Activated T-helper 1 cell treated with anti-CD3 and anti-CD28 coated beads, Interleukin-2, amount 50 U/mL, for 16 hours (primary cell): ENCODE measurements at regions not wholly inside any gene's neighbourhood (a gene's known extent, or its start where the extent isn't known, plus 50 kb on each side); places are given as distances from the start of the nearest gene placed in this dataset.
"Not testable (repeated sequence)": the region's sequence is repeated elsewhere in the genome, so short reads cannot be mapped to it uniquely, and the experiment has no call there.

ENCODE experiments used
- DNase-seq, 2 donors: peaks; one replicate each; pipeline ENCODE4 v3.0.0-alpha.2; 2020; ENCODE audit warnings: low read depth in 1 of 2, low spot score in 1 of 2

DNA sequence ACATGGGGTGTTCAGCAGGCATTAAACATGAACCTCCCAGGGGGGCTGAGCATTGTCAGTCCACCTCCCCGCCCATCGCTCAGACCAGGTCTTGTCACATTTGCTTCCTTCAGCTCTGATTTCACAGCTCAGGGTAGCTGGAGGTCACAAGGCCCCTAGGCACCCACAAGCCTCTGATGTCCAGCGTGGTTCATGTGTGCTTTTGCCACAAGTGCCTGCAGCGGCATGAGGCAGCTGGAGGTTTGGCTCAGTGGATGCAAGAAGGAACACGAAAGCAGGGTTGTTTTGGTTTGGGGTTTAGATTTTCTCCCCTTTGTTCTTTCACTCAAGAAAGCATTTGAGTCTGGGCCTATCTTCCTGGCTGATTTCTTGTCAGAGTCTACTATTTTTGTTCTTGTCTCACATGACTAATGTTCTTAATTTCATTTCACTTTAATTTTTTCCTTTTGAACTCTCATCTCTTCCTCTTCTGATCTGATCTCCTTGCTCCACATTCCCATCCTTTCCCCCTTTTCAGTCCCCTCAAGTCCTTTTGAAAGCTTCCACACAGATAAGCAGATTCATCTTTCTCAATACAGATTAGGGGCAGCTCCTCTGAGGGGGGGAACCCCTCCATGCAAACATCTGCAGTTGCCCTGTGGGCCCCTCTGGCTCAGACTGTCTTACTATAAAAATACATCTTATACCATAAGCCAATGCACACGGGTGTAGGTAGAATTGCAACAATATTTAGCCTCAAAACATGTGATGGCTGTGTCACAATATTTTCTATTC, 68.1 kb upstream of the CEP85L start:
- no peak for DNase-seq

DNA sequence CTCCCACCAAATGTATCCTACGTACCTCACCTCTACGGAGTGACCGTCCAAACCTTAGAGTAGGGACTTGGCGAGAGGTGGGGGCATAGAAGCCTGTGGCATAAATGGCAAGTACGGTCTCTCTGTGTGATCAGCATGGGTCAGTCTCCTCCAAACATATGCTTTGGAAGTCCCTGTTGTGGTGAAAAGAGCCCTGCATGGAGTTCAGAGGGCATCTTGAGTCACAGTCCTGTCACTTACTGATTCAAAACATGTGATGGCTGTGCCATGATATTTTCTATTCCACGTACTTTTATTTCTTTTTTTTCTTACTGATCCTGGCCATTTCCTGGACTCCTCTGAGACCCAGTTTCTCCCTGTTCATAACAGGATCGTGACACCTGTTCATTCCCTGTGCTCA, 67.5 kb upstream of the CEP85L start:
- no peak for DNase-seq

DNA sequence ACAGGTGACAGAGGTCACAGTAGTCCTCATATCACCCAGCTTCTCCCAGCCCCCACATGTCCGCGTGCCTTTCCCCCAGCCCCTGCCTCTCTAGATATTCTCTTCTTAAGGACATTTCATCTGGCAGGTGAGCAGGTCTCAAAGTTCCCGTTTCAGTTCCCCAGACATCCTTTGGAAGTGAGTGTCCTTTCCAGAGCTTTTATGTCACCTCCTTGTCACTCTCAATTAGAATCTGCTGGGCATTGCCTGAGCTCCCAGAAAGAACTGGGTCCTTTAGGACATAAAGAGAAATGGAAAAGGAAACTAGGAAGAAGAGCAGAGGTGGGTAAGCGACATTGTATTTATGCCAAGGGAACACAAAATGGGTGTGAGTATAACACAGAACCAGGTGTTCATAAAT, 66.9 kb upstream of the CEP85L start:
- no peak for DNase-seq

DNA sequence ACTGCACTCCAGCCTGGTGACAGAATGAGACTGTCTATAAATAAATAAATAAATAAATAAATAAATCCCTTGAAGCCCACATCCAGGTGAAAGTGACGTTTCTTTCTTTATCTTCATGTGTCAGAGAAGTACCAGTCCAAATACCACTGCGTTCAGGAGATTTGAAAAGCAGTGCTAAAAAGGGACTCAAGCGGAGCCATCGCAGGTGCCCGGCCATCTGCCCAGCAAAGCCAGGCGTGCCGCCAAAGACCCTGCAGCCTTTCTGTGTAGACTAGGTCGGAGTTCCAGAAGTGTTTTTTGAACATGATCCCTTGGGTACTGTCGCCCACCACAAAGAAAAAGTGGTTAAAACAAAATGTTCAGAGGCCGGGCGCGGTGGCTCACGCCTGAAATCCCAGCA, 65.7 kb upstream of the CEP85L start:
- no peak for DNase-seq

DNA sequence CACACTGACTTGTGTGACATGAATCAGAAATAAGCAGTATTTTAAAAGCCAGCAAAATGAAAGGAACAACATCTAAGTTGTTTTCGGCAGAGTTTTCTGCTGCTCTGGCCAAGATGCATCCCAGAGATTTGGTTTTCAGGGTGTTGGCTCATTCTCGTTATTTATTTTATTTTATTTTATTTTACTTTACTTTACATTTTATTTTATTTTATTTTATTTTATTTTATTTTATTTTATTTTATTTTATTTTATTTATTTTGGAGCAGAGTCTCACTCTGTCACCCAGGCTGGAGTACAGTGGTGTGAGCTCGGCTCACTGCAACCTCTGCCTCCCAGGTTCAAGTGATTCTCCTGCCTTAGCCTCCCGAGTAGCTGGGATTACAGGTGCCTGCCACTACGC, 64.5 kb upstream of the CEP85L start:
- not testable (repeated sequence) for DNase-seq

DNA sequence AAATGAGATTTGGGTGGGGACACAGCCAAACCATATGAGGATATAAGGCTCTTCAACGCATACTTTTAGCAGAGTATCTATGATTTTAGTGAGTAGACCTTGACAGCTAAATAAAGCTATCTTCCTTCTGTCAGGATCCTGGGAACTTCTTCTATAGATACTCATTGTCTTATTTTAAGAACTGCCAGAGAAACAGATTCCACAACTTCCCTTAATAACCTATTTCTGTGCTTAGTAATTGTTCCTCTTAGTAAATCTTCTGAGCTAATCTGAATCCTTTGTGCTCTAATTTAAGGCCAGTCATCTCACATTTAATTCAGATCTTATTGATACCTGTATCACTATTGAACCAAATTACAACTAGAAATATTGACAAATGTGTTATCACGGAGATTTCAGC, 64.0 kb upstream of the CEP85L start:
- no peak for DNase-seq

DNA sequence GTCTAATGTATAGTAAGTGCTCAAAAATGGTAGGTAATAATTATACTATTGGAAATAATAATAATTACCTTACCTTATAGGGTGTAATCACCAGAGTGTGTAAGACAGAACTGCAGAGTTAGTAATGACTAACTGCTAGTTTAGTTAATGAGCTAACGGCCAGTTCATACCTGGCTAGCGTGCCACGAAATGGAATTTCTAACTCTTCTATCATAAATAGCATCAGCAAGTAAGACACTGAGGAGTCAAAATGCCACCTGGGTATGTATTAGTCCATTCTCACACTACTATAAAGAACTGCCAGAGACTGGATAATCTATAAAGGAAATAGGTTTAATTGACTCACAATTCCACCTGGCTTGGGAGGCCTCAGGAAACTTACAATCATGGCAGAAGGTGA, 63.4 kb upstream of the CEP85L start:
- DNase-seq: no peak

DNA sequence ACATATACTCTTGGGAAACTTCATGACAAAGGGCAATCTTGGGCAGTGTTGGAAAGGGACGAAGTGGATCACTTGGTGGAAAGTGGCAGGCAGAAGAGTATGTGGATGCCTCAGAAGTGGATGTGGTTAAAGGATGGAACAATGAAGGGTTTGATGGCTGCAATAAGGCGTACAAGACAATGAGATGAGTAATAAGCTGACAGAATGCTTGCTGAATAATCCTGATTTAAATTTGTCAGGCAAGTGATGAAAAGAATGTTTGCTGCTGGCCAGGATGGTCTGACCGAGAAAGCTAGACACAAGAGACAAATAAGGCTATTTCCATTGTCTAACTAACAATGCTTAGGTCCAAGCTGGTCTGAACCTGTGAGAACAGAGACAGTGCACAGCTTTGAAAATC, 61.6 kb upstream of the CEP85L start:
- DNase-seq: no peak

DNA sequence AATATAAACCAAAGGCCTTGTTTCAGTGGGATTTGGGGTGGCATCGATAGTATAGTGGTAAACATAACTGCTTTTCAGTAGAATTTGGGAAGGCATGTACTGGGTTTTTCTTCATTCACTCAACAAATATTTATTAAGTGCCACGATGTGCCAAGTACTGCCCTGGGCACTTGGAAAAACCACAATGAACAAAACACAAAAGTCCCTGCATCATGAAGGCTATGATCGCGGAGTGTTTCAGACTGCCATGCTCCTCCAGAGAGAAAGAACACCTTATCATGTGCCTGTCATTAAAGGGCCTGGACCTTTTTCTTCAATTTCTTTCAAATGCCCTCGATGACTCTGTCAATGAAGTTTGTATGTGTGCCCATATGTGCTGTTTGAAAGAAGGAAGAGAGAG, 59.2 kb upstream of the CEP85L start:
- no peak for DNase-seq

DNA sequence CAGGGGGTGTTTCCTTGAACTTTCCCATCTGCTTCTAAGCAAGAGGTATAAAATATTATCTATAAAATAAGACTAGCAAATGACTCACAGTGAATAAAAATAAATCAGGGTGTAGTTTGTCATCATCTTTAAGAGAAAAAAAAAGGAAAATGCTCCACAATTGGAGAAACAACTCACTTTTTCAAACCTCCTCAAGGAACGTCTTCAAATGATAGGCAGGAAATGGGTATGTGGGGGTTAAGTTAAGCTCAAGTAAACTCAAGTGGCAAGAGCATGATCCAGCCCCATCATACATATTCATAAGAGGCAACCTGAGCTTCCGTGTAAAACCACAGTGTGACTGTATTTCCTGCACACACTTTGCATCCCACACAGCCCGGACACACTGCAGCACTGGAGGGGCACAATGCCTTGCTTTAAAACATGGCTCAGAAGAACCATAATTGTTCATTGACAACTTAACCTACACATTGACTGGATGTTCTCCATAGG, 58.5 kb upstream of the CEP85L start:
- peak; percentile 34 to 54 for DNase-seq

DNA sequence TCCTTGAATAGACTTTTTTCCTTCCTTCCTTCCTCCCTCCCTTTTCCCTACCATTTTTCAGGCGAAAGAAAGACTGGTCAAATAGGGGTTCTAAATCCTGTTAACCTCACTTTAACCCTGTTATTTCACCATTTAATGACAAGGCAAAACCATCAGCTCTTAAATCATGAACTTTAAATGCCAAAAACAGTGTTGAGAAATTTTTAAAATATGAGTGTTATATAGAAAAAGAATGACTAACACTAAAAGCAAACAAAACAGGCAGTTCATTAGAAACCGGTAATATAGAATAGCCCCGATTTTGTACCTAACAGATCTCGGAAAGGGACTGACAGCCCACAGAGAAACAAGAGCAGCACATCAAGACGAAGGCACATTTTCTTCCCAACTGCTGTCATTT, 57.4 kb upstream of the CEP85L start:
- no peak for DNase-seq

DNA sequence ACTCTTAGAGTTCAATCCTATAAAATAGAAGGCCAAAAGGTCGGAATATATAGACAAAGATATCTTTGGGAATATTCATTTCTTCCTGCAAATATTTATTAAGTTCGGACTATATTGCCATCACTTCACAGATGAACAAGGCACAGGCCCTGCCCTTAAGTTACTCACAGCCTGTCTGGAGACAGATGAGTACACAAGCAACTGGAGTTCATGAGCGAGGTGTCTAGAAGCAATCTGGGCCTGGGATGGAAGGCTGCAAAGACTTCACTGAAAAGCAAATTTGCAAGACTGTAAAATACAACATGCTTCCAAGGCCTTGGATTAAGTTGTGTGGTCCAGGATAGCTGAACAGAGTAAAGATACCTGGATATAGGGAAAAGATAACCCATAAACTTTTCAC, 56.7 kb upstream of the CEP85L start:
- no peak for DNase-seq

DNA sequence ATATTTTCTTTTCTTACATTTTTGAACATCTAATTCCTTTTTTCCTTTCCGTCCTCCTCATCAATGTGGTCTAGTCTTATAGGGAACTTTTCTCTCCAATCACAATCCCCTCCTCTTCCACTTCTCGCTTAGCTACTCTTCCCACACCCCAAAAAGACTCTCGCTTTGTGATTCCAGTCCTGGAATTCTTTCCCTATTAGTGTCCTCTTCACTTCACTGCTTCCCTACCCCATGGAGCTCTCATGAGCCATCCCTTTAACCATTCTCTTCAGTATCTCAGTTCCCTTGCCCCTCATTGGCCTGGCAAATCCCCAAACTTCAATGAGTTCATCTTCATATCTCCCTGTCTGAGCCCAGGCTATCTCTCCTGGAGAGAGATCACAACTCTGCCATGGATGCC, 55.3 kb upstream of the CEP85L start:
- DNase-seq: no peak

DNA sequence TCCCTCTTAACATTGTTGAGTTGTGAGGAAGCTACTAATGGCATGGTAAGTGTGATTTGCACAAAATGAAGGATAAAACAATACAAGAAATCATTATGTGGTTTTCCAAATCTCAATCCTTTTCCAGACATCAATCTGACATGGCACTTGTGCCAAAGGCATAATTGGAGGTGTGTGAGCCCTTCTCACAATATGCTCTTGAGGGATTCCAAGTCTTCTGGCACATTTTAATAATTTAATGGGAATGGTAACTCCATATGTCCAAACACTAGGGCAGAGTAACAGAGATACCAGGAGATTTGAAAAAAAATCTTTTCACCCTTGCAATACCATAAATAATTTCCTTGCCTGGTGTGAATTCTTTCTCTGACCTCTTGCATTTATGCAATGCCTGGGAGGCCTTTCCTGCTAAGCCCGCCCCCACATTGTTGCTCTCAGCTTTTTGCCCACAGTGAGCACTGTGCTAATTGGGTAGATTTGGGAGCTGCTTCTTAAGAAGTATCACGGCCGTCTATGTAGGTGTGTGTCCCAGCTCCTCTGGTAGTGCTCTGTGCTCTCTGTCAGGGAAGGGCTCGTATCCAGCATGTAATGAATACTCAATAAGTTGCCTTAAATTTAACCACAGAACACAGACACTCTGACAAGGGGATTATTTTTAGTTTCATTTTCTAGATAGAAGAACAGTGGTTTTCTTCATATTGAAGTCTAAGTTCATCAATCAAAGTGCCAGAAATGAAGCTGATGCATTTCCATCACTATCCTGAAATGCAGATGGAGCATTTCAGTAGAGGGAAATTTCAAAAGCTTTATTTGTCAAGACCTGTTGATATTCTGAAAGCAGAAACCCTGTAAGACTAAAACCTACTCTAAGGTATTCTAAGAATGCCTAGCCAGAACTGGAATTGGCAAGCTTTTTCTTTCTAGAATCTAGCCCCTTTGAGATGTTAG, 54.4 kb upstream of the CEP85L start:
- DNase-seq: no peak

DNA sequence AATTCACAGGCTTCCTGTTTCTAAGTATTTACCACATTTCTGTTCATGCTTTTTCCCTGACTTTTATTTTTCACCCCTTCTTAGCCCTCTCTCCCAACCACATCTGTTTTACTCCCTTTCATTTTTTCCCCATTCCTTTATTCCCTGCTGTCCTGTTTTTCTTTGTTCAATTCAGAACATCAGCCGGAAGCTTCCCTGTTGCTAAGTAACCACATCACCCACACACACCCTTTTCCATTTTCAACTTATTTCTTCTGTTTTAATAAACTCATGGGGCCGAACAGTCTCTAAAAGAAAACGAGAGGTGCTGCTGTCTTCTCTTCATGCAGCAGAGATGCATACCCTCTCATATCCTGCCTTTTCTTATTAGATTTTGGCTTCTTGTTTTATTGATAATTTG, 53.5 kb upstream of the CEP85L start:
- no peak for DNase-seq

DNA sequence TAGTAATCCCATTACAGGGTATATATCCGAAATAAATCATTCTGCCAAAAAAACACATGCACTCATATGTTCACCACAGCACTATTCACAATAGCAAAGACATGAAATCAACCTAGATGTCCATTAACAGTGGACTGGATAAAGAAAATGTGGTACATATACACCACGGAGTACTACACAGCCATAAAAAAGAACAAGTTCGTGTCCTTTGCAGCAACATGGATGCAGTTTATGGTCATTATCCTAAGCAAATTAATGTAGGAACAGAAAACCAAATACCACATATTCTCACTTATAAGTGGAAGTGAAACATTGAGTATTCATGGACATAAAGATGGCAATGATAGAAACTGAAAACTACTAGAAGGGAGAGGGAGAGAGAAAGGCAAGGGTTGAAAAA, 49.9 kb upstream of the CEP85L start:
- not testable (repeated sequence) for DNase-seq
